K562 (cell line): ENCODE measurements at regions not wholly inside any gene's neighbourhood (a gene's known extent, or its start where the extent isn't known, plus 50 kb on each side); places are given as distances from the start of the nearest gene placed in this dataset.

Source experiments
- ATAC-seq: fragments of 200-7000 bp; cut with Tn5 transposase; 3 replicates; pipeline ENCODE4 v1.9.1; 2020; ENCODE audit warnings: moderate library complexity
- BruUV-seq: library from RNA; stranded (reverse); fragments of 400-500 nt; replicated peaks from 2 replicates; lab custom pipeline; 2021; lab: Mats Ljungman, UMichigan
- CTCF ChIA-PET: fragments of 300-600 bp; formaldehyde crosslinking; extraction: SDS; loops from one replicate; lab custom pipeline; 2021; ENCODE audit warnings: low intra/inter-chr PET ratio; lab: Yijun Ruan, JAX
- POLR2A ChIA-PET: fragments of 300-600, 350-650 bp; sonication (Branson Sonifier 250); formaldehyde crosslinking; extraction: SDS; loops from one replicate; lab custom pipeline; 2021; ENCODE audit warnings: antibody characterized with exemption, inconsistent platforms; lab: Yijun Ruan, JAX
- DNase-seq, 4 experiments: peaks; one replicate each; pipeline versions ENCODE4 v3.0.0 to v3.0.0-alpha.2; 2011 to 2018; ENCODE audit warnings: low spot score in 3 of 4, mixed read lengths in 3 of 4; ENCODE audit errors: extremely low read depth in 1 of 4
- FAIRE-seq: peaks from 2 replicates; lab custom pipeline; 2011; peaks lifted over from hg19 to GRCh38; lab: Jason Lieb, UNC
- H2AFZ ChIP-seq: 2 replicates; pipeline ENCODE4 v1.6.0; 2011; ENCODE audit warnings: low read depth, low read length, control low read depth, inconsistent platforms
- H3K27ac ChIP-seq: fragments of 200-600 bp; 3 replicates; pipeline ENCODE4 v1.8.0; 2011; ENCODE audit warnings: low read depth, mild to moderate bottlenecking, control low read depth, inconsistent platforms, low read length, moderate library complexity, mixed read lengths; ENCODE audit errors: extremely low read depth
- H3K27me3 ChIP-seq, 2 experiments: fragments of 300-600 bp in 1 of 2; 2 replicates in 1 of 2; 3 replicates in 1 of 2; pipeline versions ENCODE4 v1.6.0 to v1.8.0; 2011; ENCODE audit warnings: inconsistent platforms in 2 of 2, low read length in 2 of 2, mild to moderate bottlenecking in 1 of 2, mixed read lengths in 1 of 2, moderate library complexity in 1 of 2; ENCODE audit not compliant: control insufficient read depth in 2 of 2, insufficient read depth in 2 of 2
- H3K36me3 ChIP-seq: fragments of 300-600 bp; 3 replicates; pipeline ENCODE4 v1.8.0; 2011; ENCODE audit warnings: mild to moderate bottlenecking, low read length, inconsistent platforms; ENCODE audit not compliant: control insufficient read depth, insufficient read depth
- H3K4me1 ChIP-seq, 2 experiments: fragments of 200-600 bp in 1 of 2; replicated peaks in 1 of 2; 2 replicates in 1 of 2; 3 replicates in 1 of 2; pipeline versions ENCODE4 v1.5.1 to v1.8.0; 2011; ENCODE audit warnings: inconsistent platforms in 2 of 2, low read length in 2 of 2, mild to moderate bottlenecking in 1 of 2, mixed read lengths in 1 of 2, moderate library complexity in 1 of 2; ENCODE audit not compliant: control insufficient read depth in 2 of 2, insufficient read depth in 2 of 2
- H3K4me2 ChIP-seq: 2 replicates; pipeline ENCODE4 v1.6.1; 2011; ENCODE audit warnings: low read length, control low read depth, inconsistent platforms, mixed read lengths; ENCODE audit not compliant: insufficient read depth
- H3K4me3 ChIP-seq: fragments of 200-600 bp; sonication (generic), shearing (Covaris generic); 2 replicates; pipeline ENCODE4 v1.5.1; 2016; ENCODE audit warnings: control low read depth, inconsistent platforms
- H3K79me2 ChIP-seq: fragments of 200-600 bp; 3 replicates; pipeline ENCODE4 v1.8.0; 2011; ENCODE audit warnings: low read length, inconsistent platforms; ENCODE audit not compliant: control insufficient read depth, insufficient read depth
- H3K9ac ChIP-seq, 2 experiments: 2 replicates each; pipeline versions ENCODE4 v1.6.0 to v1.6.1; 2011; ENCODE audit warnings: low read depth in 2 of 2, low read length in 2 of 2, control low read depth in 1 of 2, inconsistent platforms in 1 of 2, mild to moderate bottlenecking in 1 of 2, mixed read lengths in 1 of 2; ENCODE audit not compliant: insufficient read depth in 1 of 2
- H3K9me1 ChIP-seq: one replicate; pipeline ENCODE4 v1.6.0; 2011; ENCODE audit warnings: inconsistent platforms, mild to moderate bottlenecking, low read length, moderate library complexity; ENCODE audit not compliant: control insufficient read depth, insufficient read depth
- H3K9me3 ChIP-seq: replicated peaks from 2 replicates; pipeline ENCODE4 v1.5.1; 2011; ENCODE audit warnings: low read depth, low read length, inconsistent platforms; ENCODE audit not compliant: control insufficient read depth, insufficient read depth
- H4K20me1 ChIP-seq: replicated peaks from 2 replicates; pipeline ENCODE4 v1.6.1; 2011; ENCODE audit warnings: low read length, inconsistent platforms, mixed read lengths; ENCODE audit not compliant: control insufficient read depth, insufficient read depth
- BHLHE40 ChIP-seq: IDR thresholded peaks from 2 replicates; pipeline ENCODE4 v1.6.1; 2011; ENCODE audit warnings: low read length, improper control_type of control experiment
- KDM5B ChIP-seq: fragments of 200-600 bp; sonication (generic); IDR thresholded peaks from 2 replicates; pipeline ENCODE4 v1.6.1; 2012; ENCODE audit warnings: low read depth, mild to moderate bottlenecking, moderate library complexity, low read length, control low read depth, inconsistent platforms; ENCODE audit not compliant: insufficient replicate concordance
- MYBL2 ChIP-seq, 2 experiments: fragments of 450-650 bp in 1 of 2; sonication (generic) in 1 of 2; formaldehyde crosslinking in 1 of 2; IDR thresholded peaks; 2 replicates each; pipeline versions ENCODE4 v1.6.1 to v1.8.1; 2017 to 2022; ENCODE audit warnings: borderline replicate concordance in 1 of 2, inconsistent platforms in 1 of 2, low read depth in 1 of 2, mild to moderate bottlenecking in 1 of 2, missing genetic modification reagents in 1 of 2, moderate library complexity in 1 of 2
- RBM17 ChIP-seq: fragments of 200-400 bp; formaldehyde crosslinking; IDR thresholded peaks from 2 replicates; pipeline ENCODE4 v1.6.1; 2017; ENCODE audit warnings: low read depth, mild to moderate bottlenecking, low read length, borderline replicate concordance
- ZNF224 ChIP-seq: sonication (generic); formaldehyde crosslinking; IDR thresholded peaks from 2 replicates; pipeline ENCODE4 v1.8.0; 2022; ENCODE audit warnings: mild to moderate bottlenecking, missing genetic modification reagents
- ZNF717 ChIP-seq: fragments of 250-450 bp; sonication (Bioruptor Pico); IDR thresholded peaks from 2 replicates; pipeline ENCODE4 v1.5.0; 2021
- WGBS: fragments of 100-300 bp; shearing (Covaris generic); methylation state at CpG from one replicate; pipeline ENCODE4 v1.1.6; 2016; ENCODE audit warnings: low coverage, mixed read lengths; ENCODE audit not compliant: insufficient coverage; ENCODE audit errors: missing lambda C conversion rate; 5-methylcytosine and 5-hydroxymethylcytosine counted together
- in situ Hi-C: fragments of 300-500 bp; cut with MboI; formaldehyde crosslinking; loops from 4 replicates; pipeline ENCODE4 v1.15.0; 2018; ENCODE audit warnings: inconsistent platforms, mixed read lengths
- intact Hi-C: fragments of 100-400 bp; cut with micrococcal nuclease; formaldehyde crosslinking; loops from 2 replicates; pipeline ENCODE4 v1.14.2; 2022

- H2AFZ ChIP-seq = no peak overlapping the region
- H3K27me3 ChIP-seq = no peaks in the 10 kb centered on the region
- H3K4me1 ChIP-seq = no peaks in the 10 kb centered on the region; a peak in 1 of 5 replicates
- no peaks in the 10 kb centered on the region for H3K36me3 ChIP-seq
- FAIRE-seq (no peak), ATAC-seq (no peak), DNase-seq (no peak)
- no peak overlapping the region for H3K4me3 ChIP-seq
- no peaks in the 10 kb centered on the region for H4K20me1 ChIP-seq
- H3K79me2 ChIP-seq = no peaks in the 10 kb centered on the region
- POLR2A ChIA-PET = no interaction called here
- no peak overlapping the region for H3K27ac ChIP-seq
- no TSS peak for BruUV-seq
- H3K9ac ChIP-seq = no peak overlapping the region
- CTCF ChIA-PET = no interaction called here
- H3K9me3 ChIP-seq = peaks cover 5% of the 10 kb centered on the region; the same call in 1 of the 2 replicates
- intact Hi-C loops = no loop called here
- 35% methylated on average over 2 of the region's 2 CpGs for WGBS
- TF ChIP-seq ZNF717 (CRISPR knock-in tag) (no peak), MYBL2 (IDR thresholded peaks at IDR 0.05; ENCODE audit: low read depth) (no peak), MYBL2 (CRISPR knock-in tag; IDR thresholded peaks at IDR 0.05; ENCODE audit: borderline replicate concordance) (no peak), KDM5B (no peak), BHLHE40 (no peak), RBM17 (no peak), ZNF224 (CRISPR knock-in tag) (no peak)
- no peak overlapping the region for H3K4me2 ChIP-seq
- no peaks in the 10 kb centered on the region for H3K9me1 ChIP-seq
- in situ Hi-C loops = no loop called here
Observed at GRCh38 chr12:102631274-102631673, 150.9 kb upstream of the IGF1 start.
